ENCODE measurements at regions not wholly inside any gene's neighbourhood (a gene's known extent, or its start where the extent isn't known, plus 50 kb on each side); places are given as distances from the start of the nearest gene placed in this dataset.

- TF ChIP-seq CTCF (IDR thresholded peaks at IDR 0.05): no peak
- no peak for TF ChIP-seq POLR2AphosphoS5 (IDR thresholded peaks at IDR 0.05)
- no peak for TF ChIP-seq POLR2A (IDR thresholded peaks at IDR 0.05)
- TF ChIP-seq EP300 (IDR thresholded peaks at IDR 0.05): no peak
These were observed 896.3 kb downstream of the TTLL7 start for GRCh38 chr1:83102630-83103071.
